Ovary (tissue), 7 donors: ENCODE measurements at regions not wholly inside any gene's neighbourhood (a gene's known extent, or its start where the extent isn't known, plus 50 kb on each side); places are given as distances from the start of the nearest gene placed in this dataset.

Source experiments
- DNase-seq, 5 donors: peaks; one replicate each; pipeline ENCODE4 v3.0.0-alpha.2; 2019 to 2020
- H3K27ac ChIP-seq, 2 donors: fragments of 200-600 bp; one replicate each; pipeline versions ENCODE4 v1.5.1 to v1.8.0; 2019 to 2022
- H3K27me3 ChIP-seq: fragments of 200-600 bp; one replicate; pipeline ENCODE4 v1.8.0; 2022
- H3K36me3 ChIP-seq: fragments of 200-600 bp; sonication (generic); one replicate; pipeline ENCODE4 v1.5.1; 2019
- H3K4me1 ChIP-seq: one replicate; pipeline ENCODE4 v1.8.1; 2013; ENCODE audit warnings: mild to moderate bottlenecking, moderate library complexity; ENCODE audit not compliant: insufficient read depth
- H3K4me3 ChIP-seq: fragments of 200-600 bp; sonication (generic); one replicate; pipeline ENCODE4 v1.5.1; 2017
- H3K9me3 ChIP-seq, 2 donors: fragments of 200-600 bp in 1 of 2; sonication (generic) in 1 of 2; one replicate each; pipeline versions ENCODE4 v1.5.1 to v1.8.1; 2013 to 2019; ENCODE audit warnings: mild to moderate bottlenecking in 1 of 2, moderate library complexity in 1 of 2
- EP300 ChIP-seq: sonication (generic); formaldehyde crosslinking; IDR thresholded peaks from one replicate; pipeline ENCODE4 v1.6.1; 2017; ENCODE audit warnings: antibody characterized with exemption
- POLR2A ChIP-seq: fragments of 450-650 bp; IDR thresholded peaks from one replicate; pipeline ENCODE4 v1.6.1; 2017; ENCODE audit warnings: antibody characterized with exemption, mild to moderate bottlenecking, moderate library complexity
- WGBS, 3 donors: extraction: QIAGEN DNeasy Blood & Tissue Kit in 1 of 3; methylation state at CpG; one replicate each; pipeline versions ENCODE4 v1.1.5 to v1.1.7; 2013 to 2017; 5-methylcytosine and 5-hydroxymethylcytosine counted together
- intact Hi-C, 4 donors: fragments of 100-400 bp; cut with DNase I; formaldehyde crosslinking; loops; one replicate each; pipeline versions ENCODE4 v1.11.0 to v1.15.1; 2022 to 2023
- TF ChIP-seq, protein P1 (sequence below), 3 donors: fragments of 450-650 bp in 2 of 3; fragments of 200-600 bp in 1 of 3; IDR thresholded peaks; one replicate each; pipeline versions ENCODE4 v1.5.1 to v1.8.0; 2016 to 2022; ENCODE audit warnings: antibody characterized with exemption in 3 of 3, mild to moderate bottlenecking in 1 of 3
- donor health status: DM: no; HTN: no; CAD: no; lungs with moderate emphysema.
- donor health status: DM: no; HTN: no; CAD: no.
- donor health status: Bipolar disorder and iron deficiency.
- donor health status: DM: no; HTN: no; CAD: no.
- donor health status: DM: yes; HTN: yes; CAD: no.

DNA sequence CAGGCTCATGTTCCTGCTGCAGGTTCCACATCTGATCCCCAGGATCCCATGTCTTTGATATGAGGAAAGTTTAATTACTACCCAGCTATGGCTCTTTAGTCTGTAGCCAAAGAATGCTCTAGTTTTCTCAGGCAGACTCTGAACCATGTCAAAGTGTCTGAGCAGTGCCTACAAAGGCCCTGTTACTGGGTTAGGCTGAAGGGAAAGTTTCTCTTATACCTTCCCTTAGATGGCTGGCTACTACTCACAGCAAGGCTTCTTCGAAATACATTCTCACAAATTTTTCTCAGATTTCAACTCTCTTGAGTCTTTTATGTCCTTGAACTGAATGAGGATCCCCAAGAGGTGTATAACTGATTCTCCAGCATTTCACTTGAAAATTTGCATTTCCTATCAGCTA is 102.4 kb downstream of the NR1D2 start:
- H3K4me3 ChIP-seq: no peak overlapping the region
- H3K36me3 ChIP-seq: no peaks in the 10 kb centered on the region
- peaks cover 15% of the 10 kb centered on the region for H3K4me1 ChIP-seq
- H3K27ac ChIP-seq: peak overlapping the region in 1 of 2 donors; percentile 20
- no peak for DNase-seq
- H3K9me3 ChIP-seq: no peaks in the 10 kb centered on the region
- no peak for TF ChIP-seq POLR2A
- TF ChIP-seq, protein P1, sequence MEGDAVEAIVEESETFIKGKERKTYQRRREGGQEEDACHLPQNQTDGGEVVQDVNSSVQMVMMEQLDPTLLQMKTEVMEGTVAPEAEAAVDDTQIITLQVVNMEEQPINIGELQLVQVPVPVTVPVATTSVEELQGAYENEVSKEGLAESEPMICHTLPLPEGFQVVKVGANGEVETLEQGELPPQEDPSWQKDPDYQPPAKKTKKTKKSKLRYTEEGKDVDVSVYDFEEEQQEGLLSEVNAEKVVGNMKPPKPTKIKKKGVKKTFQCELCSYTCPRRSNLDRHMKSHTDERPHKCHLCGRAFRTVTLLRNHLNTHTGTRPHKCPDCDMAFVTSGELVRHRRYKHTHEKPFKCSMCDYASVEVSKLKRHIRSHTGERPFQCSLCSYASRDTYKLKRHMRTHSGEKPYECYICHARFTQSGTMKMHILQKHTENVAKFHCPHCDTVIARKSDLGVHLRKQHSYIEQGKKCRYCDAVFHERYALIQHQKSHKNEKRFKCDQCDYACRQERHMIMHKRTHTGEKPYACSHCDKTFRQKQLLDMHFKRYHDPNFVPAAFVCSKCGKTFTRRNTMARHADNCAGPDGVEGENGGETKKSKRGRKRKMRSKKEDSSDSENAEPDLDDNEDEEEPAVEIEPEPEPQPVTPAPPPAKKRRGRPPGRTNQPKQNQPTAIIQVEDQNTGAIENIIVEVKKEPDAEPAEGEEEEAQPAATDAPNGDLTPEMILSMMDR (IDR thresholded peaks at IDR 0.05): no peak
- no peak for TF ChIP-seq EP300
- WGBS, 3 donors: 0% methylated on average over 1 of the region's 1 CpG
- no peaks in the 10 kb centered on the region for H3K27me3 ChIP-seq
- intact Hi-C loops: no loop called here

DNA sequence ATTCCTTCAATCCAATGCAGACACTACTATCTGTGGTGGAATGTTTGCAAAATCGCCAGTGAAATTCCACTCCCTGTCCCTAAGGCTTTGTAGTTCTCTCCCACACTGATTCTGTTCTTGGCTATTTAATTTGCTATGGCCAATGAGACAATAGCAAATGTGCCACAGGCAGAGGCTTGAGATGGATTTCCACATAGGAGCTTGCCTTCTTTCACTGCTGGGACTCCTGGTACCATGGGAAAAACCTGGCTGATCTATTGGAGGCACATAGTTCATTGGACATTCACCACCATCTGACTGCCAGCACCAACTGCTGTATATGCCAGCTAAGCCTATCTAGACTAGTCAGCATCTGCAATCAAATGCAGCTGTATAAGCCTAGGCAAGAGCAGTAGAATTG is 103.8 kb downstream of the NR1D2 start:
- TF ChIP-seq EP300 (no peak), POLR2A (no peak)
- TF ChIP-seq, protein P1 (IDR thresholded peaks at IDR 0.05): no peak
- H3K4me1 ChIP-seq: peaks cover 11% of the 10 kb centered on the region
- H3K36me3 ChIP-seq: no peaks in the 10 kb centered on the region
- intact Hi-C loops: no loop called here
- H3K27ac ChIP-seq: no peak overlapping the region
- H3K9me3 ChIP-seq: no peaks in the 10 kb centered on the region
- WGBS, 3 donors: 6 to 11% (median 9%) methylated on average over 1 of the region's 1 CpG
- DNase-seq: no peak
- no peak overlapping the region for H3K4me3 ChIP-seq
- no peaks in the 10 kb centered on the region for H3K27me3 ChIP-seq

DNA sequence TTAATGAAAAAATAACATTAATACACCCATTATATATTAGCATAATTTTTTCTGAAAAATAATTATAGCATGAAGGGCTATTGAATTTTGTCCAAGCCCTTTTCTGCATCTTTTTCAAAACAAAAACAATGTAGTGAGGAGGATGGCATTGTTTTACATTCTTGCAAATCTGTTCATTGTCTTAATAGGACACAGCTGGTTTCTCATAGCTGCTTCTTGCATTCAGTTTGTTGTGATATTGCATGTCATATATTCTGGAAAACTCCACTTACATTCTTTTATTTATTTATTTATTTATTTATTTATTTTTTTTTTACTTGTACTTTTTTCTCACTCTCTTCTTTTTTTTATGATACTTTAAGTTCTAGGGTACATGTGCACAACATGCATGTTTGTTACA is 107.4 kb downstream of the NR1D2 start:
- intact Hi-C loops: no loop called here
- Histone ChIP-seq H3K27me3 (no peaks in the 10 kb centered on the region), H3K36me3 (no peaks in the 10 kb centered on the region), H3K9me3 (no peaks in the 10 kb centered on the region), H3K4me3 (no peak overlapping the region), H3K27ac (no peak overlapping the region), H3K4me1 (peaks cover 8% of the 10 kb centered on the region)
- TF ChIP-seq POLR2A (no peak), EP300 (no peak)
- TF ChIP-seq, protein P1 (IDR thresholded peaks at IDR 0.05): no peak
- DNase-seq: no peak

DNA sequence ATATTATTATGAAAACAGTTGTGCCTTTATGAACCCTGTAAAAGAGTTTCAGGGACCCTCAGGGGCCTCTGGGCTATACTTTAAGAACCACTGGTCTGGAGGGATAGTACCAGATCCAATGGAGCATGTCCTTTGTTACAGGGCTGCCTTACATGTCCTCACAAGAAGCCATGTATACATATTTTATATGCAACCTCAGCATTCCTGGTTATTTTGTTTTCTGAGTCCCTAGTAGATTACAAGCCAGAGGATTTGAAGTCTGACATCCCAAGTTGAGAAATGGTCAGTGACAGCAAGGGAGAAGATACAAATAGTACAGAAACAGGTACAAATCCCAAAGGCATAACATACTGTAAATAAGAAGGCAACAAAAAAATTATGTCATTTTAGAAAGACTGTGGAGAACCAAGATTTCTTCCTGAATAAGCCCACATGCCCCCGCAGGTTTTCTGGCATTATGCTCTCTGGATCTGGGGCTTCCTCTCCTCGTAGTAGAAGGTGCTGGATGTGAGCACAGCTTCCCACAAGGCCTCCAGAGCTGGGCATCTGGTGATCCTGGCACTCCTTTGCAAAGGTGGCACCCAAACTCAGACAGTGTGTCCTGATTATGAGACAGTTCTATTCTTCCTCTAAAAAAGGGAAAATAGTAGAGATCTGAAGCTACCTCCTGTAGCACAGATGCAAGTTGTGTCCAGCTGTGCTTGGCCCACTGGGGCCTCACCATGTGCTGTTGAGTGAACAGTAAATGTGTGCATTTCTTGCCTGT is 114.0 kb downstream of the NR1D2 start:
- Histone ChIP-seq H3K9me3 (no peaks in the 10 kb centered on the region), H3K4me3 (no peak overlapping the region), H3K36me3 (no peaks in the 10 kb centered on the region), H3K27me3 (no peaks in the 10 kb centered on the region), H3K27ac (no peak overlapping the region), H3K4me1 (no peaks in the 10 kb centered on the region)
- TF ChIP-seq POLR2A (no peak), EP300 (no peak)
- TF ChIP-seq, protein P1 (IDR thresholded peaks at IDR 0.05): no peak
- no peak for DNase-seq
- 86 to 91% (median 88%) methylated on average over 2 of the region's 2 CpGs for WGBS, 3 donors
- intact Hi-C loops: no loop called here
